Spleen (tissue), 11 donors: ENCODE measurements at regions not wholly inside any gene's neighbourhood (a gene's known extent, or its start where the extent isn't known, plus 50 kb on each side); places are given as distances from the start of the nearest gene placed in this dataset.

Source experiments
- DNase-seq: peaks from one replicate; pipeline ENCODE4 v3.0.0-alpha.2; 2020
- H3K27ac ChIP-seq, 8 donors: fragments of 200-600 bp; sonication (generic) in 7 of 8; 1 replicate in 4 of 8; 2 replicates in 4 of 8; pipeline versions ENCODE4 v1.5.0 to v1.8.0; 2016 to 2021; ENCODE audit warnings: inconsistent platforms in 4 of 8, mild to moderate bottlenecking in 4 of 8, moderate library complexity in 1 of 8
- H3K27me3 ChIP-seq, 7 donors: fragments of 200-600 bp; sonication (generic) in 6 of 7; replicated peaks in 1 of 7; 1 replicate in 4 of 7; 2 replicates in 3 of 7; pipeline versions ENCODE4 v1.5.0 to v1.8.0; 2016 to 2021; ENCODE audit warnings: inconsistent platforms in 3 of 7, mild to moderate bottlenecking in 1 of 7
- H3K36me3 ChIP-seq, 6 donors: fragments of 200-600 bp; sonication (generic) in 5 of 6; 1 replicate in 4 of 6; 2 replicates in 2 of 6; pipeline versions ENCODE4 v1.5.0 to v1.8.0; 2016 to 2021; ENCODE audit warnings: inconsistent platforms in 2 of 6
- H3K4me1 ChIP-seq, 6 donors: fragments of 200-600 bp; sonication (generic) in 5 of 6; 1 replicate in 3 of 6; 2 replicates in 3 of 6; pipeline versions ENCODE4 v1.5.0 to v1.8.0; 2016 to 2021; ENCODE audit warnings: inconsistent platforms in 3 of 6
- H3K4me3 ChIP-seq, 8 donors: fragments of 200-600 bp; sonication (generic) in 7 of 8; 1 replicate in 4 of 8; 2 replicates in 4 of 8; pipeline versions ENCODE4 v1.5.0 to v1.8.0; 2016 to 2021; ENCODE audit warnings: inconsistent platforms in 4 of 8, mild to moderate bottlenecking in 4 of 8, moderate library complexity in 2 of 8
- H3K9me3 ChIP-seq, 8 donors: fragments of 200-600 bp; sonication (generic) in 7 of 8; 1 replicate in 4 of 8; 2 replicates in 4 of 8; pipeline versions ENCODE4 v1.5.0 to v1.8.0; 2016 to 2021; ENCODE audit warnings: inconsistent platforms in 4 of 8
- CTCF ChIP-seq, 11 experiments: fragments of 200-600 bp in 7 of 11; fragments of 450-650 bp in 4 of 11; sonication (generic) in 4 of 11; IDR thresholded peaks in 8 of 11; conservative IDR thresholded peaks in 3 of 11; 1 replicate in 7 of 11; 2 replicates in 4 of 11; pipeline versions ENCODE4 v1.4.0 to v1.8.0; 2016 to 2021; ENCODE audit warnings: antibody characterized with exemption in 11 of 11, inconsistent platforms in 4 of 11, mild to moderate bottlenecking in 1 of 11
- POLR2A ChIP-seq, 3 donors: fragments of 450-650 bp; IDR thresholded peaks; one replicate each; pipeline ENCODE4 v1.5.1; 2017; ENCODE audit warnings: antibody characterized with exemption in 3 of 3, mild to moderate bottlenecking in 1 of 3
- POLR2AphosphoS5 ChIP-seq, 3 donors: sonication (generic); formaldehyde crosslinking; IDR thresholded peaks; one replicate each; pipeline ENCODE4 v1.5.1; 2017; ENCODE audit warnings: antibody characterized with exemption in 3 of 3
- WGBS, 5 donors: extraction: QIAGEN DNeasy Blood & Tissue Kit in 3 of 5; methylation state at CpG; one replicate each; pipeline versions ENCODE4 v1.1.5 to v1.1.7; 2013 to 2018; 5-methylcytosine and 5-hydroxymethylcytosine counted together
- intact Hi-C: fragments of 100-400 bp; cut with DNase I; formaldehyde crosslinking; loops from one replicate; pipeline ENCODE4 v1.15.0; 2023; ENCODE audit warnings: low total_unique reads
- donor health status: healthy with polysubstance abuse.
- donor health status: DM: no; HTN: no; CAD: no; lungs with moderate emphysema.
- donor health status: DM: no; HTN: no; CAD: no.
- donor health status: Bipolar disorder and iron deficiency.
- donor health status: healthy.
- donor health status: DM: no; HTN: no; CAD: no.
- donor health status: DM: yes; HTN: yes; CAD: no.

GRCh38 chr6:148257810-148258209 is 84.8 kb upstream of the SASH1 start:
- no peak overlapping the region for H3K27ac ChIP-seq
- intact Hi-C loops, result no loop called here
- H3K4me1 ChIP-seq, result no peaks in the 10 kb centered on the region
- H3K4me3 ChIP-seq, result no peak overlapping the region
- WGBS, 5 donors, result 86 to 94% (median 92%) methylated on average over 6 of the region's 6 CpGs
- H3K27me3 ChIP-seq, result no peaks in the 10 kb centered on the region
- no peaks in the 10 kb centered on the region for H3K9me3 ChIP-seq
- TF ChIP-seq POLR2AphosphoS5 (IDR thresholded peaks at IDR 0.05), result no peak
- TF ChIP-seq POLR2A (IDR thresholded peaks at IDR 0.05), result no peak
- no peak for TF ChIP-seq CTCF (IDR thresholded peaks at IDR 0.05 in 8 of 11, conservative IDR thresholded peaks at IDR 0.05 in 3 of 11)
- no peak for DNase-seq
- no peaks in the 10 kb centered on the region for H3K36me3 ChIP-seq

GRCh38 chr6:148258868-148259267 is 83.8 kb upstream of the SASH1 start:
- H3K4me3 ChIP-seq, result no peak overlapping the region
- H3K9me3 ChIP-seq, result no peaks in the 10 kb centered on the region
- no peak overlapping the region for H3K27ac ChIP-seq
- TF ChIP-seq POLR2AphosphoS5 (IDR thresholded peaks at IDR 0.05), result no peak
- TF ChIP-seq POLR2A (IDR thresholded peaks at IDR 0.05), result no peak
- no peak for TF ChIP-seq CTCF (IDR thresholded peaks at IDR 0.05 in 8 of 11, conservative IDR thresholded peaks at IDR 0.05 in 3 of 11)
- no peak for DNase-seq
- H3K36me3 ChIP-seq, result no peaks in the 10 kb centered on the region
- no peaks in the 10 kb centered on the region for H3K27me3 ChIP-seq
- intact Hi-C loops, result no loop called here
- no peaks in the 10 kb centered on the region for H3K4me1 ChIP-seq
- 89 to 96% (median 93%) methylated on average over 5 of the region's 5 CpGs for WGBS, 5 donors

GRCh38 chr6:148261470-148261869 is 81.2 kb upstream of the SASH1 start:
- Histone ChIP-seq H3K27ac (no peak overlapping the region), H3K4me1 (no peaks in the 10 kb centered on the region), H3K27me3 (no peaks in the 10 kb centered on the region), H3K9me3 (no peaks in the 10 kb centered on the region), H3K36me3 (no peaks in the 10 kb centered on the region), H3K4me3 (no peak overlapping the region)
- DNase-seq, result no peak
- TF ChIP-seq POLR2AphosphoS5 (IDR thresholded peaks at IDR 0.05) (no peak), CTCF (IDR thresholded peaks at IDR 0.05 in 8 of 11, conservative IDR thresholded peaks at IDR 0.05 in 3 of 11) (no peak), POLR2A (IDR thresholded peaks at IDR 0.05) (no peak)
- intact Hi-C loops, result no loop called here
- 72 to 84% (median 76%) methylated on average over 6 of the region's 6 CpGs for WGBS, 5 donors

GRCh38 chr6:148263010-148263409 is 79.6 kb upstream of the SASH1 start:
- Histone ChIP-seq H3K27me3 (no peaks in the 10 kb centered on the region), H3K36me3 (no peaks in the 10 kb centered on the region), H3K9me3 (no peaks in the 10 kb centered on the region), H3K27ac (no peak overlapping the region), H3K4me3 (no peak overlapping the region), H3K4me1 (no peaks in the 10 kb centered on the region)
- no peak for TF ChIP-seq POLR2A (IDR thresholded peaks at IDR 0.05)
- no peak for TF ChIP-seq CTCF (IDR thresholded peaks at IDR 0.05 in 8 of 11, conservative IDR thresholded peaks at IDR 0.05 in 3 of 11)
- TF ChIP-seq POLR2AphosphoS5 (IDR thresholded peaks at IDR 0.05), result no peak
- intact Hi-C loops, result no loop called here
- WGBS, 5 donors, result 73 to 93% (median 81%) methylated on average over 3 of the region's 3 CpGs
- DNase-seq, result no peak
